Kidney (tissue), 13 donors: ENCODE measurements at regions not wholly inside any gene's neighbourhood (a gene's known extent, or its start where the extent isn't known, plus 50 kb on each side); places are given as distances from the start of the nearest gene placed in this dataset.

Experiments
- DNase-seq, 5 donors: peaks; one replicate each; pipeline ENCODE4 v3.0.0-alpha.2; 2013 to 2020
- FAIRE-seq: peaks from 2 replicates; lab custom pipeline; 2012; peaks lifted over from hg19 to GRCh38; lab: Jason Lieb, UNC
- H3K27ac ChIP-seq, 2 donors: one replicate each; pipeline ENCODE4 v1.7.0; 2013; ENCODE audit warnings: low read depth in 2 of 2, low read length in 2 of 2, inconsistent platforms in 1 of 2
- H3K27me3 ChIP-seq: one replicate; pipeline ENCODE4 v1.7.1; 2013; ENCODE audit warnings: low read length, inconsistent platforms; ENCODE audit not compliant: control insufficient read depth, insufficient read depth
- H3K36me3 ChIP-seq, 3 donors: one replicate each; pipeline versions ENCODE4 v1.7.0 to v1.7.1; 2013; ENCODE audit warnings: low read length in 3 of 3, control low read depth in 1 of 3, inconsistent platforms in 1 of 3; ENCODE audit not compliant: insufficient read depth in 3 of 3, control insufficient read depth in 2 of 3
- H3K4me1 ChIP-seq, 3 donors: one replicate each; pipeline versions ENCODE4 v1.7.0 to v1.7.1; 2013; ENCODE audit warnings: low read length in 3 of 3, inconsistent platforms in 1 of 3, low read depth in 1 of 3; ENCODE audit not compliant: control insufficient read depth in 2 of 3, insufficient read depth in 2 of 3
- H3K4me3 ChIP-seq, 3 donors: one replicate each; pipeline versions ENCODE4 v1.7.0 to v1.8.1; 2013; ENCODE audit warnings: low read length in 3 of 3, control low read depth in 1 of 3, inconsistent platforms in 1 of 3
- H3K9ac ChIP-seq, 3 donors: one replicate each; pipeline versions ENCODE4 v1.7.0 to v1.7.1; 2013; ENCODE audit warnings: low read length in 3 of 3, control low read depth in 1 of 3, inconsistent platforms in 1 of 3
- H3K9me3 ChIP-seq, 3 donors: one replicate each; pipeline versions ENCODE4 v1.7.0 to v1.7.1; 2013; ENCODE audit warnings: low read length in 3 of 3, control low read depth in 1 of 3, inconsistent platforms in 1 of 3; ENCODE audit not compliant: control insufficient read depth in 2 of 3, insufficient read depth in 1 of 3
- intact Hi-C: fragments of 100-400 bp; cut with DNase I; formaldehyde crosslinking; loops from one replicate; pipeline ENCODE4 v1.11.1; 2022
- TF ChIP-seq, protein P1 (sequence below): IDR thresholded peaks from 3 replicates; pipeline ENCODE4 v1.5.1; 2012; ENCODE audit warnings: mild to moderate bottlenecking, moderate library complexity, borderline replicate concordance; ENCODE audit not compliant: insufficient read depth; ENCODE audit errors: extremely low read depth
- donor health status: control.
- donor health status: control.
- donor health status: control.
- donor health status: control.
- donor health status: control.
- donor health status: DM: yes; HTN: yes; CAD: no.
- donor health status: Normal renal cell carcinoma (clear cell type).

DNA sequence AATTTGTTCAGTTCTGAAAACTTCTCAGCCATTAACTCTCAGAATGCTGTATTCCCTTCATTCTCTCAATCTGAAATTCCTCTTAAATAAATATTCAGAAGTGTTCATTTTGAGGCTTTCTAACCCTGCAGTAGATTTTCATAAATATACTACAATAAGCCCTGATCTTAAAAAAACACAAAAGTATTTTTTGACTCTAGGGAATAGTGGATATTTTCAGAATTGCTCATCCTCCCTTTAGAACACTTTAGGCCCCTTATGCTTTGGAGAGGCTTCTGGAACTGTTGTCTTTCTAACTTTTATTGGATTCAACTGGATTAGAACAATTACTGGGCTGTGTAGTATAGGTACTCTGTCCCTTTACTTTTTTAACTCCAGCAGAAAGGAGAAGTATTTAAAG, 1662.6 kb upstream of the MIR17HG start:
- H3K4me1 ChIP-seq = peaks cover 0 to 9% (median 2%) of the 10 kb centered on the region in 3 donors
- H3K27me3 ChIP-seq = no peaks in the 10 kb centered on the region
- no peak overlapping the region for H3K9ac ChIP-seq
- H3K27ac ChIP-seq = no peak overlapping the region
- H3K4me3 ChIP-seq = no peak overlapping the region
- DNase-seq (no peak), FAIRE-seq (no peak)
- no peaks in the 10 kb centered on the region for H3K9me3 ChIP-seq
- TF ChIP-seq, protein P1, sequence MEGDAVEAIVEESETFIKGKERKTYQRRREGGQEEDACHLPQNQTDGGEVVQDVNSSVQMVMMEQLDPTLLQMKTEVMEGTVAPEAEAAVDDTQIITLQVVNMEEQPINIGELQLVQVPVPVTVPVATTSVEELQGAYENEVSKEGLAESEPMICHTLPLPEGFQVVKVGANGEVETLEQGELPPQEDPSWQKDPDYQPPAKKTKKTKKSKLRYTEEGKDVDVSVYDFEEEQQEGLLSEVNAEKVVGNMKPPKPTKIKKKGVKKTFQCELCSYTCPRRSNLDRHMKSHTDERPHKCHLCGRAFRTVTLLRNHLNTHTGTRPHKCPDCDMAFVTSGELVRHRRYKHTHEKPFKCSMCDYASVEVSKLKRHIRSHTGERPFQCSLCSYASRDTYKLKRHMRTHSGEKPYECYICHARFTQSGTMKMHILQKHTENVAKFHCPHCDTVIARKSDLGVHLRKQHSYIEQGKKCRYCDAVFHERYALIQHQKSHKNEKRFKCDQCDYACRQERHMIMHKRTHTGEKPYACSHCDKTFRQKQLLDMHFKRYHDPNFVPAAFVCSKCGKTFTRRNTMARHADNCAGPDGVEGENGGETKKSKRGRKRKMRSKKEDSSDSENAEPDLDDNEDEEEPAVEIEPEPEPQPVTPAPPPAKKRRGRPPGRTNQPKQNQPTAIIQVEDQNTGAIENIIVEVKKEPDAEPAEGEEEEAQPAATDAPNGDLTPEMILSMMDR = no peak
- H3K36me3 ChIP-seq = no peaks in the 10 kb centered on the region
- intact Hi-C loops = no loop called here

DNA sequence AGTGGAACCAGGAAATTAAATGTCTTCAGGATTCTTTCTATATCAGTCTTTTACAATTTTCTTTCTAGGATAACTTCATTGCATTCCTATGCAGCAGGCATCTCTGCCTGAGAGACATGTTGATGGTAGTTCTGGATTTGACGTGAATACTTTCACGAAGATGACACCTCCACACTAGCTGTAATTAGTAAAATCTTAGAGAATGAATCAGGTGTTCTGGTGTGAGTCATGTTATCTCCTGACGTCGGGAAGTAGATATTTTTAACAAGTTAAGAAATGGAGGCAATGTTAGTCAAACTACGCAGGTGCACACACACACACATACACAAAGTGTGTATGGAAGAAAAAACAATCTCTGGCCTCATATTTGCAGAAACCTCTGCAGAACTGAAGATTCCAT, 1661.3 kb upstream of the MIR17HG start:
- no peak for FAIRE-seq

DNA sequence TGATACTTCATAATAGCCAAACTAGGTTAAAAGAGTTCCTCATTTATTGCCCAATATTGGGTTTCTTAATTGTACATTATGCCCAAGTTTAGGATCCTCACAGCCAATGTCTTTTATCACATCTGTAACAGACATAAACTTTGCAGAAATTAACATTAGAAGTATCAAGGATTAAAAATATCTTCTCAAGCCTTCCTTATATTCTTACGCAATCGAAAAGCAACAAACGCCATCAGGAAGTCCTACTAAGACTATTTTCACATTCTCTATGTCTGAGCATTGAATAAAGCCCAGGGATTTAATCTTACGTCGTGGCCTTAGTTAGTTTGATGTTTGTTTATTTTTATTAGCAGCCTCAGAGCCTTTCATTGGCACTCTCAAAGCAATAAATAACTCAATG, 1660.4 kb upstream of the MIR17HG start:
- H3K4me1 ChIP-seq = peaks cover 0 to 9% (median 2%) of the 10 kb centered on the region in 3 donors
- FAIRE-seq (no peak), DNase-seq (peak in 1 of 5 donors; percentile 13)
- no peak overlapping the region for H3K4me3 ChIP-seq
- no peaks in the 10 kb centered on the region for H3K36me3 ChIP-seq
- H3K27me3 ChIP-seq = no peaks in the 10 kb centered on the region
- intact Hi-C loops = no loop called here
- no peaks in the 10 kb centered on the region for H3K9me3 ChIP-seq
- TF ChIP-seq, protein P1 = no peak
- no peak overlapping the region for H3K9ac ChIP-seq
- H3K27ac ChIP-seq = no peak overlapping the region

More for the DNA sequence above, 1661.3 kb upstream of the MIR17HG start:
- Histone ChIP-seq H3K27me3 (no peaks in the 10 kb centered on the region), H3K4me1 (peaks cover 0 to 9% (median 2%) of the 10 kb centered on the region in 3 donors), H3K27ac (no peak overlapping the region), H3K36me3 (no peaks in the 10 kb centered on the region), H3K9ac (no peak overlapping the region), H3K9me3 (no peaks in the 10 kb centered on the region), H3K4me3 (no peak overlapping the region)
- TF ChIP-seq, protein P1 = no peak
- intact Hi-C loops = no loop called here
- DNase-seq = no peak

DNA sequence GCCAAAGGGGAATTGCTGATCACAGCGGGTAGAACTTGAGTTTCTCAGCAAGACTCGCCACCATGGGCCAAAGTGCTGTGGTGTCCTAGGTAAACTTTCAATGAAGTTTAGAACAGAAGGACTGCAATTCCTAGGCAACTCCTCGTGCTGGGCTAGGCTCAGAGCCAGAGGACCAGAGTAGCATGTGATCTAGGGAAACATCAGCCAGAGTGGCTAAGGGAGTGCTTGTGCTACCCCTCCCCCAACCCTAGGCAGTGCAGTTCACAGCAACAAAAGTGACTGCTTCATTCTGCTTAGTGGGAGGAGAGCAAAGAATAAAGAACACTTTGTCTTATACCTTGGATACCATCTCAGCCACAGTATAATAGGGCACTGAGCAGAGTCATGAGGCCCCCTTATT, 1658.6 kb upstream of the MIR17HG start:
- TF ChIP-seq, protein P1 = no peak
- Histone ChIP-seq H3K9ac (no peak overlapping the region), H3K36me3 (no peaks in the 10 kb centered on the region), H3K9me3 (no peaks in the 10 kb centered on the region), H3K27ac (peak overlapping the region; percentile 36 to 47), H3K27me3 (no peaks in the 10 kb centered on the region), H3K4me3 (no peak overlapping the region), H3K4me1 (peaks cover 0 to 9% (median 2%) of the 10 kb centered on the region in 3 donors)
- peak in 2 of 5 donors; percentile 35 to 42 for DNase-seq
- intact Hi-C loops = no loop called here
- no peak for FAIRE-seq
